Astrocyte of the spinal cord (primary cell): ENCODE measurements at regions not wholly inside any gene's neighbourhood (a gene's known extent, or its start where the extent isn't known, plus 50 kb on each side); places are given as distances from the start of the nearest gene placed in this dataset.
A peak's percentile ranks its signal among the peaks of the same experiment; 100 is the strongest.

ENCODE experiments used
- DNase-seq: peaks from one replicate; pipeline ENCODE4 v3.0.0; 2011; ENCODE audit warnings: low read depth, low spot score
- H3K4me3 ChIP-seq: 2 replicates; pipeline ENCODE4 v1.5.1; 2011; ENCODE audit warnings: low read depth, mild to moderate bottlenecking, low read length, moderate library complexity
- in situ Hi-C: cut with HindIII; loops from 2 replicates; pipeline ENCODE4 v1.10.0; 2017; ENCODE audit warnings: low sequenced_read_pairs
- TF ChIP-seq, protein P1 (sequence below): IDR thresholded peaks from 2 replicates; pipeline ENCODE4 v1.5.1; 2012; ENCODE audit warnings: low read depth, mild to moderate bottlenecking, low read length, inconsistent platforms

GRCh38 chr11:113591117-113591516 lies 115.0 kb downstream of the TMPRSS5 start:
- no peak for DNase-seq
- TF ChIP-seq, protein P1, sequence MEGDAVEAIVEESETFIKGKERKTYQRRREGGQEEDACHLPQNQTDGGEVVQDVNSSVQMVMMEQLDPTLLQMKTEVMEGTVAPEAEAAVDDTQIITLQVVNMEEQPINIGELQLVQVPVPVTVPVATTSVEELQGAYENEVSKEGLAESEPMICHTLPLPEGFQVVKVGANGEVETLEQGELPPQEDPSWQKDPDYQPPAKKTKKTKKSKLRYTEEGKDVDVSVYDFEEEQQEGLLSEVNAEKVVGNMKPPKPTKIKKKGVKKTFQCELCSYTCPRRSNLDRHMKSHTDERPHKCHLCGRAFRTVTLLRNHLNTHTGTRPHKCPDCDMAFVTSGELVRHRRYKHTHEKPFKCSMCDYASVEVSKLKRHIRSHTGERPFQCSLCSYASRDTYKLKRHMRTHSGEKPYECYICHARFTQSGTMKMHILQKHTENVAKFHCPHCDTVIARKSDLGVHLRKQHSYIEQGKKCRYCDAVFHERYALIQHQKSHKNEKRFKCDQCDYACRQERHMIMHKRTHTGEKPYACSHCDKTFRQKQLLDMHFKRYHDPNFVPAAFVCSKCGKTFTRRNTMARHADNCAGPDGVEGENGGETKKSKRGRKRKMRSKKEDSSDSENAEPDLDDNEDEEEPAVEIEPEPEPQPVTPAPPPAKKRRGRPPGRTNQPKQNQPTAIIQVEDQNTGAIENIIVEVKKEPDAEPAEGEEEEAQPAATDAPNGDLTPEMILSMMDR, result no peak
- in situ Hi-C loops, result no loop called here
- no peak overlapping the region for H3K4me3 ChIP-seq

GRCh38 chr11:113587308-113587739 lies 112.1 kb upstream of the DRD2 start:
- TF ChIP-seq, protein P1, result no peak
- in situ Hi-C loops, result no loop called here
- DNase-seq, result peak; percentile 6

DNA sequence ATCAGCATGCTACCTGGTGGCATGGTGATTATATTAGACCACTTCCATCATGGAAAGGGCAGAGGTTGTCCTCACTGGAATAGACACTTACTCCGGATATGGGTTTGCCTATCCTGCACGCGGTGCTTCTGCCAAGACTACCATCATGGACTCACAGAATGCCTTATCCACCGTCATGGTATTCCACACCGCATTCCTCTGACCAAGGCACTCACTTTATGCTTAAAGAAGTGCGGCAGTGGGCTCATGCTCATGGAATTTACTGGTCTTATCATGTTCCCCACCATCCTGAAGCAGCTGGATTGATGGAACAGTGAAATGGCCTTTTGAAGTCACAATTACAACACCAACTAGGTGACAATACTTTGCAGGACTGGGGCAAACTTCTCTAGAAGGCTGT lies 109.2 kb upstream of the DRD2 start:
- no peak for DNase-seq
- in situ Hi-C loops, result no loop called here
- no peak overlapping the region for H3K4me3 ChIP-seq
- TF ChIP-seq, protein P1, result no peak

More at GRCh38 chr11:113587308-113587739, 112.1 kb upstream of the DRD2 start:
- H3K4me3 ChIP-seq, result no peak overlapping the region

DNA sequence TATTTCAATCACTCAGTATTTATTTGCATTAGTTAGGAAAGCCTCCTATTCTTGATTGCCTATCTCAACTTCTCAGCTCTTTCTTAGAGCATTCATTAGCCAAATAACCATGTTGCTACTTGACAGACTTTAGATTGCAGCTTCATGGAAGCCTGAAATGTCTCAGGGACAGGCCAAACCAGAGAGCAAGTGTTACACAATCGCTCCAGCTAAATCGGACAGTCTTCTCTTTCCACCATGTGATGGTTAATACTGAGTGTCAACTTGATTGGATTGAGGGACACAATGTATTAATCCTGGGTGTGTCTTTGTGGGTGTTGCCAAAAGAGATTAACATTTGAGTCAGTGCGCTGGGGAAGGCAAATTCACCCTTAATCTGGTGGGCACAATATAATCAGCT lies 106.5 kb upstream of the DRD2 start:
- in situ Hi-C loops, result no loop called here
- H3K4me3 ChIP-seq, result no peak overlapping the region
- DNase-seq, result no peak
- TF ChIP-seq, protein P1, result no peak

DNA sequence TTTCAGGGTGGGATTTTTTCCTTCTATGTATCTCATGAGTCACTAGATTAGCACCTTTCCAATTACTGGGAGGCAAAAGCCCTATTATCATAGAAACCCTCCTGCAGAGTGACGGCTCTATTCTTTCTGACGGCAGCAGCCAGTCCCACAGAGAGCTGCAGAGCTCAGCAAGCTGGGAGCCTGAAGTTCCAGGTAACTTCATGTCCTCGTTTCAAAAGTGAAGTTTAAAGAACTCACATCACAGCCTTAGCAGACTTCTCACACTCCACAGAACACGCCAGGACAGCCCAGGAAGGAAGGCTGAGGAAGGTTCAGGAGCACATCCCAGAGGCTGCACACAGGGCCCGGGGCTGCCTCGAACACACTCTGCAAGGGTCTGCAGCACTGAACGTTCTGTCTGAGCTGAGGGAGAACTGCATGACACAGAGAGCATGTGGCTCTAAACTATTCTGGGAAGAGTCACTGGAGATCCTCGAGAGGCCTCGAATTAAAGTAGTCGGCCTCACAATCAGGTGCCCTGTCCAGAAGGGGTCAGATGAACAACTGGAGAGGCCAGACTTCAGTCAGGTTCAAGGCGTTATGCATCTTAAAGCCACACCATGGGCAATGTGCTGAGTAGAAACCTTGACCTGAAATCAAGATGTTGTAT lies 104.2 kb upstream of the DRD2 start:
- in situ Hi-C loops, result no loop called here
- TF ChIP-seq, protein P1, result no peak
- DNase-seq, result no peak

DNA sequence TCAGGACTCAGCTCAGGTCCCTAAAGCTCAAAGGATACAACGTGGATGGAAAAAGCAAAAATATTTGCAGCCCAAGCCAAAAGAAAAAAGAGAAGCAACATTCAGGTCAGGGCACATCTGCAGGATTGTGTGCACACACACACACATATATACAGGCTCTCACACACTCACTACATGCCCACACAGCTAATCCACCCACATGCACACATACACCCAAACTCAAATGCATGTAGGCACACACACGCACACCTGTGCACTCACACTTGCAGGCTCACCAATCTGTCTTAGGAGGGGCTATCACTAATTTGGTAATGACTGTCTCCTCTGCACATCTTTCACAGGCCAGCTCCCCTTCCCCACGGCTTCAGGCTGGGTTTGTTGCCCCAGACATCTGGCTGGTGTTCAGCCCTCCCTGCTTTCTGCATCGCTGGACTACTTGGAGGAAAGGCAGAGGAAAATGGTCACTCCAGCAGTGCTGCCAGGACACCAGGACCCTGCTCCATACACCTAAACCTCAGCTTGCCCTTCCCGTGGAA lies 103.6 kb upstream of the DRD2 start:
- no peak for DNase-seq
- TF ChIP-seq, protein P1, result no peak
- no peak overlapping the region for H3K4me3 ChIP-seq
- in situ Hi-C loops, result no loop called here

More for the DNA sequence above, 104.2 kb upstream of the DRD2 start:
- H3K4me3 ChIP-seq, result no peak overlapping the region
